ENCODE measurements at regions not wholly inside any gene's neighbourhood (a gene's known extent, or its start where the extent isn't known, plus 50 kb on each side); places are given as distances from the start of the nearest gene placed in this dataset.
"Not testable (repeated sequence)": the region's sequence is repeated elsewhere in the genome, so short reads cannot be mapped to it uniquely, and the experiment has no call there.

- Histone ChIP-seq H3K27ac (no peak overlapping the region), H3K36me3 (no peaks in the 10 kb centered on the region), H3K9me3 (no peaks in the 10 kb centered on the region), H3K4me3 (no peak overlapping the region), H3K4me1 (no peaks in the 10 kb centered on the region), H3K27me3 (no peaks in the 10 kb centered on the region)
- no peak for DNase-seq
- TF ChIP-seq, protein P1, sequence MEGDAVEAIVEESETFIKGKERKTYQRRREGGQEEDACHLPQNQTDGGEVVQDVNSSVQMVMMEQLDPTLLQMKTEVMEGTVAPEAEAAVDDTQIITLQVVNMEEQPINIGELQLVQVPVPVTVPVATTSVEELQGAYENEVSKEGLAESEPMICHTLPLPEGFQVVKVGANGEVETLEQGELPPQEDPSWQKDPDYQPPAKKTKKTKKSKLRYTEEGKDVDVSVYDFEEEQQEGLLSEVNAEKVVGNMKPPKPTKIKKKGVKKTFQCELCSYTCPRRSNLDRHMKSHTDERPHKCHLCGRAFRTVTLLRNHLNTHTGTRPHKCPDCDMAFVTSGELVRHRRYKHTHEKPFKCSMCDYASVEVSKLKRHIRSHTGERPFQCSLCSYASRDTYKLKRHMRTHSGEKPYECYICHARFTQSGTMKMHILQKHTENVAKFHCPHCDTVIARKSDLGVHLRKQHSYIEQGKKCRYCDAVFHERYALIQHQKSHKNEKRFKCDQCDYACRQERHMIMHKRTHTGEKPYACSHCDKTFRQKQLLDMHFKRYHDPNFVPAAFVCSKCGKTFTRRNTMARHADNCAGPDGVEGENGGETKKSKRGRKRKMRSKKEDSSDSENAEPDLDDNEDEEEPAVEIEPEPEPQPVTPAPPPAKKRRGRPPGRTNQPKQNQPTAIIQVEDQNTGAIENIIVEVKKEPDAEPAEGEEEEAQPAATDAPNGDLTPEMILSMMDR (IDR thresholded peaks at IDR 0.05): no peak
- no peak for TF ChIP-seq POLR2A (IDR thresholded peaks at IDR 0.05)
Observed at GRCh38 chr11:43172477-43172876, 139.3 kb upstream of the API5 start.

DNA sequence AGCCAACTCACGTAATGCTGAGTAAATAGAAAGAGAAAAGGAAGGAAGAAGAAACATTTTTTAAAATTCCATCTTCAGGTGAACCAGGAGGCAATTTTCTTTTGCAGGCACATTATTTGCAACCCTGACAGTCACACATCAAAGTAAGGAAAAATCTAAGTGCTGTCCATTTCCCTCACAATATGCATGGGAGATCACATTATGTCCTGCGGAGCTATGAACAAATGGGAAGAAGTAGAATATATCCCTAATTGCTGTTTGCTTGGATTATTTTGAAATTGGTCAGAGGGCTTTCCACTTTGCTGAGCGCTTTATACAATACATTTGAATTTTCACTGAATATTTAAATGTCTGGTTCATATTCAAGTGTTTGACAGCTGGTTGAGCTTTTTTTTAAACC is 133.8 kb upstream of the API5 start:
- no peaks in the 10 kb centered on the region for H3K36me3 ChIP-seq
- H3K4me1 ChIP-seq: no peaks in the 10 kb centered on the region
- no peaks in the 10 kb centered on the region for H3K9me3 ChIP-seq
- no peaks in the 10 kb centered on the region for H3K27me3 ChIP-seq
- no peak overlapping the region for H3K4me3 ChIP-seq
- TF ChIP-seq, protein P1 (IDR thresholded peaks at IDR 0.05): no peak
- no peak for TF ChIP-seq POLR2A (IDR thresholded peaks at IDR 0.05)
- DNase-seq: no peak
- no peak overlapping the region for H3K27ac ChIP-seq

DNA sequence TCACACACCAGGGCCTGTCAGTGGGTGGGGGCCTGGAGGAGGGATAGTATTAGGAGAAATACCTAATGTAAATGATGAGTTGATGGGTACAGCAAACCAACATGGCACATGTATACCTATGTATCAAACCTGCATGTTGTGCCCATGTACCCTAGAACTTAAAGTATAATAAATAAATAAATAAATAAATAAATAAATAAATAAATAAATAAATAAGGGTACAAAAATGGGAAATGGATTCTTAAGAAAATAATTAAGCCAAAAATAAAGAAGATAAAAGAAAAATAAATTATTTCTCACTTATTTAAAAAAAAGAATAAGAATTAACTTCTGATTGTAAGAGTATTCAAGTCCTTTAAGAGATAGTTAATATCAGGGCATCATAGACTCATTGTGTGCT is 117.3 kb upstream of the API5 start:
- H3K36me3 ChIP-seq, H3K4me1 ChIP-seq, H3K4me3 ChIP-seq, DNase-seq, H3K27ac ChIP-seq, H3K27me3 ChIP-seq, H3K9me3 ChIP-seq: not testable (repeated sequence)

DNA sequence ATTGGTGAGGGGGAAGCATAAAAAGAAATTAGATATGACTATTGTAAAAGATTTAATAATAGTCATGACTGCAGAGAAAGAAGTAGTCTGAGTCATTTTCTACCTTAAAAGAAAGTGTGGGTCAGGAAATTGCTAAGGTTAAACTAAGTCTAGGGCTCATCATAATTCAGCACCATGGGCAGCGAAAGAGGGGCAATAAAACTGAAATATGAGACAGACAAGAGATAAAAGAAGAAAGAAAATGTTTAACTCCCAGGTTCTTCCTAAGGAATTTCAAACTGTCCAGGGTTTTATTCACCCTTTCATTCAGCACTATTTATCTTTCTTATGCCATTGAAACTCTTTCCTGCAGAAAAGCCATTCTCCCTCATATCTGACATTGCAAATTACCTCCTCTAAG is 114.4 kb upstream of the API5 start:
- Histone ChIP-seq H3K36me3 (no peaks in the 10 kb centered on the region), H3K27me3 (no peaks in the 10 kb centered on the region), H3K4me1 (no peaks in the 10 kb centered on the region), H3K27ac (no peak overlapping the region), H3K9me3 (no peaks in the 10 kb centered on the region), H3K4me3 (no peak overlapping the region)
- no peak for TF ChIP-seq POLR2A (IDR thresholded peaks at IDR 0.05)
- TF ChIP-seq, protein P1 (IDR thresholded peaks at IDR 0.05): no peak
- DNase-seq: no peak

- DNase-seq: no peak
- Histone ChIP-seq H3K27ac (no peak overlapping the region), H3K4me3 (no peak overlapping the region), H3K36me3 (no peaks in the 10 kb centered on the region), H3K9me3 (no peaks in the 10 kb centered on the region), H3K27me3 (no peaks in the 10 kb centered on the region), H3K4me1 (no peaks in the 10 kb centered on the region)
- TF ChIP-seq, protein P1 (IDR thresholded peaks at IDR 0.05): no peak
- TF ChIP-seq POLR2A (IDR thresholded peaks at IDR 0.05): no peak
Observed at GRCh38 chr11:43200031-43200430, 111.8 kb upstream of the API5 start.

- Histone ChIP-seq H3K36me3 (no peaks in the 10 kb centered on the region), H3K9me3 (no peaks in the 10 kb centered on the region), H3K27me3 (no peaks in the 10 kb centered on the region), H3K4me3 (no peak overlapping the region), H3K4me1 (no peaks in the 10 kb centered on the region), H3K27ac (no peak overlapping the region)
- no peak for TF ChIP-seq POLR2A (IDR thresholded peaks at IDR 0.05)
- TF ChIP-seq, protein P1 (IDR thresholded peaks at IDR 0.05): no peak
- DNase-seq: no peak
Observed at GRCh38 chr11:43212279-43212678, 99.5 kb upstream of the API5 start.

Measured in Peyer's patch (tissue), 4 donors.